GM12874 (cell line): ENCODE measurements at regions not wholly inside any gene's neighbourhood (a gene's known extent, or its start where the extent isn't known, plus 50 kb on each side); places are given as distances from the start of the nearest gene placed in this dataset.

Source experiments
- TF ChIP-seq, protein P1 (sequence below): IDR thresholded peaks from 2 replicates; pipeline ENCODE4 v1.5.1; 2011; ENCODE audit warnings: low read depth, mild to moderate bottlenecking, control low read depth, low read length, moderate library complexity; ENCODE audit not compliant: insufficient read depth

DNA sequence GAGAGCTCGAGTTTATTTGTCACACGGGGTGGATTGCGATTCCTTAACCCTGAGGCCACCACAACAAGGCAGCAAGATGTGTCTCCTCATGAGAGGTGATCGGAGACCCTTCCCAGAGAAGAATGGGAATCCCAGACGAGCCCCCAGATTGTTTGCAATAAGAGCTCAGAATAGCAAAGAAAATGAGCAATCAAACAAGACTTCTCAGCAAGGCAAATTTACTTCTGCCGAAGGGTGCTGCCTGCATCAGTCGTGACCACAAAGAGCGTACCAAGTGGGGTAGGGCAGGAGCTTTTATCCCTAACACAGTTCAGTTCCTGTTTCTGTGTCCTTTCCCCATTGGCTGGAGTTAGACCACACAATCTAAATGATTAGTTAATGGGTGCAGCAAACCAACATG, 237.5 kb upstream of the SYT4 start:
- TF ChIP-seq, protein P1, sequence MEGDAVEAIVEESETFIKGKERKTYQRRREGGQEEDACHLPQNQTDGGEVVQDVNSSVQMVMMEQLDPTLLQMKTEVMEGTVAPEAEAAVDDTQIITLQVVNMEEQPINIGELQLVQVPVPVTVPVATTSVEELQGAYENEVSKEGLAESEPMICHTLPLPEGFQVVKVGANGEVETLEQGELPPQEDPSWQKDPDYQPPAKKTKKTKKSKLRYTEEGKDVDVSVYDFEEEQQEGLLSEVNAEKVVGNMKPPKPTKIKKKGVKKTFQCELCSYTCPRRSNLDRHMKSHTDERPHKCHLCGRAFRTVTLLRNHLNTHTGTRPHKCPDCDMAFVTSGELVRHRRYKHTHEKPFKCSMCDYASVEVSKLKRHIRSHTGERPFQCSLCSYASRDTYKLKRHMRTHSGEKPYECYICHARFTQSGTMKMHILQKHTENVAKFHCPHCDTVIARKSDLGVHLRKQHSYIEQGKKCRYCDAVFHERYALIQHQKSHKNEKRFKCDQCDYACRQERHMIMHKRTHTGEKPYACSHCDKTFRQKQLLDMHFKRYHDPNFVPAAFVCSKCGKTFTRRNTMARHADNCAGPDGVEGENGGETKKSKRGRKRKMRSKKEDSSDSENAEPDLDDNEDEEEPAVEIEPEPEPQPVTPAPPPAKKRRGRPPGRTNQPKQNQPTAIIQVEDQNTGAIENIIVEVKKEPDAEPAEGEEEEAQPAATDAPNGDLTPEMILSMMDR: no peak

DNA sequence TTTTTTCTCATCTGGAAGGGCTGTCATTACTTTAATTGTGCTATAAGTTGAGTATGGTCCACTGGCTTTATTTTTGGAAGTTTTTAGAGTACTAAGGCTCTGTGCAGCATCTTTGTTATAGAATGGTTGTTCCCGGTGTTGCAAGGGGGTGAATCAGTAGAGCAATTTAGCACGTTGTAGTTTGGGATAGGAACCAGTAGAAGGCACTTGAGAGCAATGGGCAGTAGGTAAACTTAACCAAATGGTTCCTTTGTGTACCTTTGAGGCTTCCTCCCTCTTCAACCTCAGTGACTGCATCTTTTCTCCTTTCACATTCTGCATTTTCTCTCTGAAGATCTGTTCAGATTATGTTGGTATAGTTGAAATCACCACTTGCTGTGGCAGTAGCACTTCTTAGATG, 238.2 kb upstream of the SYT4 start:
- TF ChIP-seq, protein P1: no peak

DNA sequence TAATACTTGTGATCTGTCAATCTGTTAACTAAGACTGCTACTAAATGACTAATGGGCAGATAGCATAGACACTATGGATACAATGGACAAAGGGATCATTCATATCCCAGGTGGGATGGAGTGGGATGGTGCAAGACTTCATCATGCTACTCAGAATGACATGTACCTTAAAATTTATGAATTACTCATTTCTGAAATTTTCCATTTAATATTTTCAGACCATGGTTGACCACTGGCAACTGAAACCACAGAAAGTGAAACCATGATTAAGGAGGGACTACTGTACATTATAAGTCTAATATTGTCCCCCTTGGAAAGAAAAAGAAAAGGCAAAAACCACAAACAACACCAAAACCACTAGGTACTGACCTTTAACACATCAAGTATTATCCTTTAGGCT, 247.0 kb upstream of the SYT4 start:
- TF ChIP-seq, protein P1: no peak

DNA sequence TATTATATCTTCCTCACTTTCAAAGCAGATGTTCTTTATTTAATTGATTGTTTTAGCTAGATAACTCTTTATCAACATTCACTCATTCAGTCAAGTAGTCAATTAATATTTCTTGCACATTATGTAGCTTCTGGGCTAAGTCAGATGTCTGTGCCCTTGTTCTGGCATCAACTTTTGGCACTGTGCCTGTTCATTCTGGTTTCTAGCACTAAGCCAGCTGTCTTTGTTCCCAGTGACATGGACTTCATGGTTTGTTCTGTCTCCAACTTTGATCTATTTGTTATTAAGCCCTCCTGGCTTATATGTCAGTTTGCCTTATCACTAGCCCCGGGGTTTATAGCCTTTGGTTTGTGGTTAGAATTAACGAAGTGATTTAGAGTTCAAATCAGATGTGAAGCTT, 247.9 kb upstream of the SYT4 start:
- TF ChIP-seq, protein P1: no peak

DNA sequence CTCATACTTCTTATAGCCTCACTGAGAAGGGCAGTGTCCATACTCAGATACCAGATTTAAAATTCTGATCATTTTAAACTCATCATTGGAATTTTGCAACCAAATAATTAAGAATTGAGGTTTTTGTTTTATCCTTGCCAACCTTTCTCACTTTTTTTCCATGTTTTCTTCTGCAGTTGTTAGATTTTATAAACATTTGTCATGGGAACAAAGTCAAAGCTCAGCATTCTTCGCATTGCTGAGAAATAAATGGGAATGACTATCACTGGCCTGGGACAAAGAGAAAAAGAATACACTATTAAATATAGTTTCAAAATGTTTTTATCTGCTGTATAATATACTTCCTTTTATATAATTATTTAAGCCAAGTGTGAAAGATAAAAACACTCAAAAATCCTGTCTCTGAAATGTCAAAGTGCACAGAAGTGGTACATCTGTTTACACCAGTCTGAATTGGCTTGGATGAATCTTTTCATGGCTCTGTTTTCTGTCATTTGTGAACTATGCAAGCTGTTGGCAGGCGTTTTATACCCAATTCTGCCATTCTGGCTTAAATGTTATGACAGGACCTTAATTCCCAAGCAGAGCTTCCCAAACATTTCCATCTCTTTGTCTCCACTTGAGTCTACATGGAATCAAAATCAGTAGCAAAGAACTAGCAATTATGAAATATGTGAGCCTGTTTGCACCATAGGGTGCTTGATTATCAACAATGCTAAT, 249.3 kb upstream of the SYT4 start:
- TF ChIP-seq, protein P1: no peak

DNA sequence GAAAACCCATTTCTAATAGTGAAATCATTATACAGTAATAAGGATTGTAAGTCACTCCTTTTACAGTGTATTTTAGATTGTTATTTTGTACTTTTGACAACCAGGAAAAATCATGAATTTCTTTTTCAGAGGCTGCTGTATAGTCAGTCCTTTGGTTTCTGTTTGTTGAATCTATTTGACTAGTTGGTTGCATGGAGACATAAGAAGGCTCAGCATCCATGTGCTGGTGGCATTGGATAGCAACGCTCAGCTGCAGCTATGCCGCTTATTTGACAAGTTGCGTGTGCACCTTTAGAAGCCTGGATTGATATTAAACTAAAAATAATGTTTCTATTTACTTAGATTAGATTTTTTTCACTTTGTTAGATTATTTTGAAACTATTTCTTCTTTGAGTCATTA, 254.1 kb upstream of the SYT4 start:
- TF ChIP-seq, protein P1: no peak

DNA sequence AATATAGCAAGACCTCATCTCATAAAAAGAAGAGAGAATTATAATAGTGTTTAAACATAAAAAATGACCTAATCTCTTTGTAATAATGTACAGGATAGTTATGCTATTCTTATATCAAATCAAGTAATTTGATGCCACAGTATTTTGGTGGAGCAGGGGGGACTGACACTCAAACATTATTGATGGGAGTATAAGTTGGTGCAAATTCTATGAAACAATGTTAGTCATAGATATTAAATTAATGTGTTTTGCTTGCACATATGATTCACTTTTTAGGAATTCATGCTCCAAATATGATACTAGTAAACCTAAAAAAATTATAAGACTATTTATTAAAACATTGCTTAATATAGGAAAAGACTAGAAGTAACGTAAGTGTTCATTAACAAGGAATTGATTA, 256.1 kb upstream of the SYT4 start:
- TF ChIP-seq, protein P1: no peak

DNA sequence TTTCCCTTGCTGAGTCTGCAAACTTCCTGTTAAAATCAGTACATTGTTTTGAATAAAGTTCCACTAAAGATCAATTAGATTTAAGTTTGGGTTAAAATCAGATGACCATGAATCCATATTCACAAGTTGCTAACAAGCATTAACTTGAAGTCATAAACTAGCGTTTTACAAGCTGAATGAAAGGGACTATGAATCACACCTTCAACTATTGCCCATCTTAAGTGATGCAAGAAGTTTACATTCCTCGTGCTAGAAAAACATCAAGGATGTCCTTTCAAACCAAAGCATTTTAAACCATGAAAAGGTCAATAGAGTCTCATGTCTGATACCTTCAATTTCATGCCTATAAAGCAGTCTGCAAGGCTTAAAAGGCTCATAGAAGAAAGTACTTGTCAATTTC, 257.2 kb upstream of the SYT4 start:
- TF ChIP-seq, protein P1: no peak
